Esophagus muscularis mucosa (tissue), 4 donors: ENCODE measurements at regions not wholly inside any gene's neighbourhood (a gene's known extent, or its start where the extent isn't known, plus 50 kb on each side); places are given as distances from the start of the nearest gene placed in this dataset.
"Not testable (repeated sequence)": the region's sequence is repeated elsewhere in the genome, so short reads cannot be mapped to it uniquely, and the experiment has no call there.

Experiments
- DNase-seq: peaks from one replicate; pipeline ENCODE4 v3.0.0-alpha.2; 2017; ENCODE audit errors: extremely low spot score
- H3K27ac ChIP-seq, 4 donors: fragments of 200-600 bp; sonication (generic); replicated peaks in 1 of 4; 1 replicate in 3 of 4; 2 replicates in 1 of 4; pipeline ENCODE4 v1.5.1; 2016 to 2019; ENCODE audit warnings: mild to moderate bottlenecking in 1 of 4
- H3K27me3 ChIP-seq, 4 donors: fragments of 200-600 bp; sonication (generic); one replicate each; pipeline versions ENCODE4 v1.5.1 to v1.6.0; 2016 to 2019
- H3K36me3 ChIP-seq, 4 donors: fragments of 200-600 bp; sonication (generic); one replicate each; pipeline ENCODE4 v1.5.1; 2016 to 2019
- H3K4me1 ChIP-seq, 4 donors: fragments of 200-600 bp; sonication (generic); one replicate each; pipeline ENCODE4 v1.5.1; 2016 to 2019
- H3K4me3 ChIP-seq, 4 donors: fragments of 200-600 bp; sonication (generic); 1 replicate in 2 of 4; 2 replicates in 2 of 4; pipeline ENCODE4 v1.5.1; 2016 to 2019; ENCODE audit warnings: mild to moderate bottlenecking in 4 of 4, moderate library complexity in 1 of 4
- H3K9me3 ChIP-seq, 4 donors: fragments of 200-600 bp; sonication (generic); 1 replicate in 3 of 4; 2 replicates in 1 of 4; pipeline ENCODE4 v1.5.1; 2016 to 2019
- WGBS: methylation state at CpG from one replicate; pipeline ENCODE4 v1.1.5; 2018; 5-methylcytosine and 5-hydroxymethylcytosine counted together
- intact Hi-C: fragments of 100-400 bp; cut with DNase I; formaldehyde crosslinking; loops from one replicate; pipeline ENCODE4 v1.15.1; 2023

DNA sequence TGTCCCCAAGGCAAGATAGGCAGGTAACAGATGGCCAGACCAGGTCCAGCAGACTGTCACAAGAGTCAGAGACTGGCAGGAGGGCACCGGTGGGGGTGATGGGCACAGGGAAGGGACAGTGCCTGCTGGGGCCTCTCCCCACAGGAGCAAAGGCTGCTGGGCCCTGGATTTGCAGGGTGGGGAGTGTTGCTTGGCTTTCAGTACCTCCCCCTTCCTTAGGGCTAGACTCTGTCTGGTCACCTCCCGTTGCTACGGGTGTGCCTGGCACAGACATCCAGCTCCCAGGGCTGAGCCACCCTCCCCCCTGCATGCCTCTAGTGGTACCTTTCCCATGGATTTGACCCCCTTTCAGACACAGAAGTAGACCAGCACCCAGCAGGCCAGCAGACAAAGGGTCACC, 205.7 kb upstream of the TP53TG3 start:
- no CpG with 5 or more reads among the region's 3 CpGs for WGBS
- H3K9me3 ChIP-seq, H3K27ac ChIP-seq, H3K4me3 ChIP-seq, intact Hi-C loops, H3K36me3 ChIP-seq, H3K4me1 ChIP-seq, DNase-seq, H3K27me3 ChIP-seq: not testable (repeated sequence)

- not testable (repeated sequence) for H3K27ac ChIP-seq, H3K27me3 ChIP-seq, H3K4me1 ChIP-seq
Measured at GRCh38 chr16:32880009-32880408, 204.0 kb upstream of the TP53TG3 start.

GRCh38 chr16:32876718-32877117, 200.8 kb upstream of the TP53TG3 start:
- H3K27ac ChIP-seq, H3K4me1 ChIP-seq, DNase-seq, intact Hi-C loops, H3K9me3 ChIP-seq, H3K27me3 ChIP-seq, H3K4me3 ChIP-seq, H3K36me3 ChIP-seq: not testable (repeated sequence)
- WGBS = no CpG with 5 or more reads among the region's 5 CpGs

More at GRCh38 chr16:32880009-32880408, 204.0 kb upstream of the TP53TG3 start:
- H3K9me3 ChIP-seq, intact Hi-C loops, H3K36me3 ChIP-seq, DNase-seq, H3K4me3 ChIP-seq: not testable (repeated sequence)
- no CpG with 5 or more reads among the region's 10 CpGs for WGBS

GRCh38 chr16:32873783-32874182, 197.8 kb upstream of the TP53TG3 start:
- H3K4me1 ChIP-seq, H3K4me3 ChIP-seq, intact Hi-C loops, H3K27me3 ChIP-seq, H3K9me3 ChIP-seq, H3K27ac ChIP-seq, H3K36me3 ChIP-seq, DNase-seq: not testable (repeated sequence)
- no CpG with 5 or more reads among the region's 10 CpGs for WGBS

- H3K36me3 ChIP-seq, H3K4me1 ChIP-seq, DNase-seq, H3K27ac ChIP-seq, H3K9me3 ChIP-seq, H3K4me3 ChIP-seq, H3K27me3 ChIP-seq, intact Hi-C loops: not testable (repeated sequence)
- WGBS = no CpG with 5 or more reads among the region's 8 CpGs
Measured at GRCh38 chr16:32873120-32873519, 197.2 kb upstream of the TP53TG3 start.

GRCh38 chr16:32870628-32871027, 194.7 kb upstream of the TP53TG3 start:
- H3K9me3 ChIP-seq, H3K4me3 ChIP-seq, H3K27me3 ChIP-seq, intact Hi-C loops, H3K4me1 ChIP-seq, DNase-seq, H3K36me3 ChIP-seq, H3K27ac ChIP-seq: not testable (repeated sequence)
- no CpG with 5 or more reads among the region's 17 CpGs for WGBS

DNA sequence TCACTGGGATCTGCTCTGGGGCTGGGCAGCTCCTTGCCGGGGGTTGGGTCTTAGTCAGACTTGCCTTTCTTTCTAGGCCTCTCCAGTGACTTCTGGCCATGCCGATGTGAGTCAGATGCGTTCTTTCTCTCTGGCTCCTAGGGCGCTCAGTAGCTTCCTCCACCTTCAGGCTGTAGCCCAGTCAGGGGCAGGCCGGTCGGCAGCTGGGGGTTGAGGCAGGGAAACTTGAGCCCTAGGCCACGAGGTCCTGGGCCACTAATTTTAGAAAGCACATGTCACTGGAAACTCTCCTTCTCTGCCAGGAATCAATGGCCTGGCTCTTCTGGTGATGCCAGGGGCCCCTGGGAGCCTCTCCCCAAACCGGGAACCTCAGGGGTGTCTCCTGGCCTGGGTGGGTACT, 192.4 kb upstream of the TP53TG3 start:
- intact Hi-C loops, H3K9me3 ChIP-seq, H3K4me1 ChIP-seq, DNase-seq, H3K27ac ChIP-seq, H3K27me3 ChIP-seq, H3K36me3 ChIP-seq, H3K4me3 ChIP-seq: not testable (repeated sequence)
- WGBS = no CpG with 5 or more reads among the region's 8 CpGs

DNA sequence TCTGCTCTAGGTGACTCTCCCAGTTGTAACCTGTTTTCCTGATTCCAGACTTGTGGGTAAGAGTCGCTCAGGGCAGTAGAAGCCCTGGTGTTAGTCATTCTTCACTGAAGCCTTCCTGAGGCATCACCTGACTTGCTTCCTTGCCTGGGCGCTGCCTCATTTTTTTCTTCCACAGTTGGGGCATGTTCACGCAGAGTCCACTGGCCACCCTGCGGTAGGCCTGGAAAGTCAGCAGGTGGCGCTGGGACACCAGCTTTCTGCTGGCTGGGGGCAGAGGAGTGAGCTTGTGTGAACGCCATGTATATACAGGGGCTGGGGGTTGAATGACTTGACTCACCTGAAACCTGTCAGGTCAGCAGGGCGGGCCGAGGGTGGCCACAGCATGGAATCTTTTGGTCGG, 189.3 kb upstream of the TP53TG3 start:
- intact Hi-C loops, H3K27me3 ChIP-seq, H3K4me3 ChIP-seq, H3K9me3 ChIP-seq, H3K36me3 ChIP-seq, H3K27ac ChIP-seq, H3K4me1 ChIP-seq, DNase-seq: not testable (repeated sequence)
- no CpG with 5 or more reads among the region's 9 CpGs for WGBS

DNA sequence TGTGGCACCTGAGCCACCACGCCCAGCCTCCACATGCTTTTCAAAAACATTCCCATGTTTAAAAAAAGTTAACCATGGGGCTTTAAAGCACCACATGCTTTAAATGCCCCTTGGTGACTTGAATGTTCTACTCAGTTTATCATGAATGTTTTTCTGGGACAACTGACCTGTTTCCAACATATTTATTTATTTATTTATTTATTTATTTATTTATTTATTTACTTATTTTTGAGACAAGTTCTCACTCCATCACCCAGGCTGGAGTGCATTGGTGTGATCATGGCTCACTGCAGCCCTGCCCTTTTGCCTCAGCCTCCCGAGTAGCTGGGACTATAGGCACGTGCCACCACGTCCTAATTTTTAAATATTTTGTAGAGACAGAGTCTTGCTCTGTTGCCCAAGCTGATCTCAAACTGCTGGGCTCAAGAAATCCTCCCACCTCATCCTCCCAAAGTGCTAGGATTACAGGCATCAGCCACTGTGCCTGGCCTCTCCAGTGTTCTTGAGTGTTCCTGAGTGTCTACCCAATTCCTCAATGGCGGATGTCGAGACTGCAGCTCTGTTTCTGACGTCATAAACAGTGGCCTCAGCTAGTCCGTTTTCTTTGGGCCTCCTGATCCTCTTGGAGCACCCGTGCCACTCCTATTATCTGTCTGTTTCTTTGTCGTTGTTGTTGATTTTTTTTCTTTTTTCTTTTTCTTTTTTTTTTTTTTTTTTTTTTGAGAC, 185.7 kb upstream of the TP53TG3 start:
- H3K36me3 ChIP-seq, intact Hi-C loops, H3K27me3 ChIP-seq, H3K4me3 ChIP-seq, H3K9me3 ChIP-seq, H3K27ac ChIP-seq, DNase-seq, H3K4me1 ChIP-seq: not testable (repeated sequence)
- WGBS = 79% methylated on average over 9 of the region's 10 CpGs

GRCh38 chr16:32847379-32847778, 171.4 kb upstream of the TP53TG3 start:
- H3K36me3 ChIP-seq, intact Hi-C loops, H3K4me1 ChIP-seq, H3K9me3 ChIP-seq, H3K27ac ChIP-seq, H3K4me3 ChIP-seq, DNase-seq, H3K27me3 ChIP-seq: not testable (repeated sequence)
- WGBS = no CpG with 5 or more reads among the region's 4 CpGs

DNA sequence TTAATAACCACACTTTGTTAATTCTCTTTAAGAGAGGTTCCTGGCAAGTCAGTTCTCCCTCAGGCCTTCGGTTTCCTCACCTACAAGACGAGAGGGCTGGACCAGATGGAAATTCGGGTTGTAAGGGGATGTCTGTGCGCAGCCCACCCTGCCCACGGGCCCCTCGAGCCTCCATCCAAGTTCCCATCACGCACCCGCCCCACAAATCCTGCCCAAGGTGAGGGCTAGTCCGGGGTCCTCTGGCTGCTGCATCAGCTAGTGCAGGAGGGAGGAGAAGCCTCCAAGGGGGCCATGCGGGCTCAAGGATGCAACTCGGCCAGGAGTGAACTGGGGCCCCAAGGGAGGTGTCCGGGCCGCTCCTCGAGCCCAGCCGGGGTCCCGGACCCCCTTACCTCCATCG, 169.6 kb upstream of the TP53TG3 start:
- 61% methylated on average over 7 of the region's 17 CpGs for WGBS
- H3K4me1 ChIP-seq, DNase-seq, H3K27me3 ChIP-seq, H3K36me3 ChIP-seq, H3K27ac ChIP-seq, intact Hi-C loops, H3K4me3 ChIP-seq, H3K9me3 ChIP-seq: not testable (repeated sequence)

- H3K36me3 ChIP-seq, H3K4me3 ChIP-seq, intact Hi-C loops, DNase-seq, H3K9me3 ChIP-seq, H3K27me3 ChIP-seq, H3K27ac ChIP-seq, H3K4me1 ChIP-seq: not testable (repeated sequence)
- WGBS = 50% methylated on average over 1 of the region's 1 CpG
Measured at GRCh38 chr16:32842844-32843243, 166.9 kb upstream of the TP53TG3 start.

GRCh38 chr16:32807280-32807679, 131.3 kb upstream of the TP53TG3 start:
- H3K4me1 ChIP-seq, H3K9me3 ChIP-seq, intact Hi-C loops, H3K27ac ChIP-seq, H3K27me3 ChIP-seq, H3K36me3 ChIP-seq, H3K4me3 ChIP-seq, DNase-seq: not testable (repeated sequence)
- WGBS = 80% methylated on average over 3 of the region's 3 CpGs
